Hepatocyte (in vitro differentiated cells): ENCODE measurements at regions not wholly inside any gene's neighbourhood (a gene's known extent, or its start where the extent isn't known, plus 50 kb on each side); places are given as distances from the start of the nearest gene placed in this dataset.

Source experiments
- EZH2phosphoT487 ChIP-seq: fragments of 200-600 bp; sonication (generic); IDR thresholded peaks from one replicate; pipeline ENCODE4 v1.6.1; 2018; ENCODE audit warnings: antibody characterized with exemption, mild to moderate bottlenecking, low read depth, moderate library complexity; ENCODE audit not compliant: unreplicated experiment, severe bottlenecking
- TF ChIP-seq, protein P1 (sequence below): fragments of 200-600 bp; sonication (generic); IDR thresholded peaks from 2 replicates; pipeline ENCODE4 v1.5.1; 2016; ENCODE audit warnings: antibody characterized with exemption, mild to moderate bottlenecking; ENCODE audit not compliant: poor library complexity

DNA sequence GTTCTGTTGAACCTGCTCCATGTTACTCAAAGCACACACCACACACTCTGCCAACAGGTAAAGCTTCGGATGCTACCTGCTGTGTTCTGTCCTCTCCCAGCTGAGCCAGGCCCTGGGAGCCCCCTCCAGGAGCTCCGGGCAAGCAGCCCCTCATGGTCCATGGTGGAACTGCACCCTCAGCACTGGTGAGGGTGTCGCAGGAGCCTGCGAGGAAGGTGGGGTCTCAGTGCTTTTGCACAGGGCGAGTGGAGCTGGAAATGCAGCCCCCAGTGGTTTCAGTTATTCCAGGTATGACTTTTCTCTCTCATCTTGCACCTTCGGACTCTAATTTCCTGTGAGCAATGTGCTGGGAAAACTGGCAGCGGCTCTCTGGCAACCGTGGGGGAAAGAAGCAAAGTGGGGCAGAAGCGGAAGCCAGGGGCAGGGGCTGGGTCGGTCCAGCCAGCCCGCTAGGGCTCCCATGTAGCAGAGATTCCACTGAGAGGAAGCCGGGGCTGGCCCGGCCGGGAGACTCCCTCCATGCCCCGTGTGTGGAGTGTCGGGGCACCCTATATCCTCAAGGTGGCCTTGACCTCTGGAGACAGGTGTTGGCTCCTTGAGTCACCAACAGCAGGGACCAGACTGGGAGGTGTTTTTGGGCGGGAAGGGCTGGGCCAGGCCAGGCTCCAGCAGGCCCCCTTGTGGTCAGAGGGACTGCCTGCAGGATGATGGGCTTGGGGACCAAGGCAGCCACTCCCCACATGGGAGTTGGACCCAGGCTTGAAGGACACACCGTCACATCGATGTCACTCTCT is 75.6 kb upstream of the PRSS3 start:
- TF ChIP-seq, protein P1, sequence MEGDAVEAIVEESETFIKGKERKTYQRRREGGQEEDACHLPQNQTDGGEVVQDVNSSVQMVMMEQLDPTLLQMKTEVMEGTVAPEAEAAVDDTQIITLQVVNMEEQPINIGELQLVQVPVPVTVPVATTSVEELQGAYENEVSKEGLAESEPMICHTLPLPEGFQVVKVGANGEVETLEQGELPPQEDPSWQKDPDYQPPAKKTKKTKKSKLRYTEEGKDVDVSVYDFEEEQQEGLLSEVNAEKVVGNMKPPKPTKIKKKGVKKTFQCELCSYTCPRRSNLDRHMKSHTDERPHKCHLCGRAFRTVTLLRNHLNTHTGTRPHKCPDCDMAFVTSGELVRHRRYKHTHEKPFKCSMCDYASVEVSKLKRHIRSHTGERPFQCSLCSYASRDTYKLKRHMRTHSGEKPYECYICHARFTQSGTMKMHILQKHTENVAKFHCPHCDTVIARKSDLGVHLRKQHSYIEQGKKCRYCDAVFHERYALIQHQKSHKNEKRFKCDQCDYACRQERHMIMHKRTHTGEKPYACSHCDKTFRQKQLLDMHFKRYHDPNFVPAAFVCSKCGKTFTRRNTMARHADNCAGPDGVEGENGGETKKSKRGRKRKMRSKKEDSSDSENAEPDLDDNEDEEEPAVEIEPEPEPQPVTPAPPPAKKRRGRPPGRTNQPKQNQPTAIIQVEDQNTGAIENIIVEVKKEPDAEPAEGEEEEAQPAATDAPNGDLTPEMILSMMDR = peak; percentile 34
- no peak for TF ChIP-seq EZH2phosphoT487
